ENCODE measurements at regions not wholly inside any gene's neighbourhood (a gene's known extent, or its start where the extent isn't known, plus 50 kb on each side); places are given as distances from the start of the nearest gene placed in this dataset.

- no peaks in the 10 kb centered on the region for H3K36me3 ChIP-seq (ENCODE audit: control insufficient read depth, insufficient read depth, low read length)
Observed at GRCh38 chr3:153249906-153250305, 87.9 kb downstream of the RAP2B start.

GRCh38 chr3:153250446-153250845 lies 88.4 kb downstream of the RAP2B start:
- ChIA-PET CTCF (no interaction called here), POLR2A (no interaction called here)
- no peaks in the 10 kb centered on the region for H3K36me3 ChIP-seq (ENCODE audit: control insufficient read depth, insufficient read depth, low read length)
- no peak for ATAC-seq
- no peak for DNase-seq (ENCODE audit: low read depth, low spot score)
- no TSS peak for BruUV-seq (replicated peaks)
- no peaks in the 10 kb centered on the region for H3K4me1 ChIP-seq (ENCODE audit: control insufficient read depth, insufficient read depth, low read length)
- in situ Hi-C loops (cut with HindIII; ENCODE audit: low pct_unique_long_range_greater_than_20kb, low sequenced_read_pairs), result no loop called here
- no peaks in the 10 kb centered on the region for H3K27me3 ChIP-seq (ENCODE audit: control insufficient read depth, insufficient read depth, low read length)
- intact Hi-C loops (cut with micrococcal nuclease; ENCODE audit: unreplicated experiment), result no loop called here
- H3K9me3 ChIP-seq (ENCODE audit: control insufficient read depth, insufficient read depth, low read depth, low read length), result no peaks in the 10 kb centered on the region
- H3K4me3 ChIP-seq (ENCODE audit: low read depth in 2 of 2, low read length in 2 of 2), result no peak overlapping the region
- TF ChIP-seq CTCF (IDR thresholded peaks at IDR 0.05) (no peak), SIN3A (IDR thresholded peaks at IDR 0.05; ENCODE audit: borderline replicate concordance, insufficient read depth, low read depth, low read length) (no peak), POLR2AphosphoS5 (IDR thresholded peaks at IDR 0.05; ENCODE audit: low read depth, low read length) (no peak), TCF7L2 (IDR thresholded peaks at IDR 0.05; ENCODE audit: low read depth, low read length) (no peak), REST (IDR thresholded peaks at IDR 0.05; ENCODE audit: insufficient read depth in 1 of 2, low read depth in 2 of 2, low read length in 1 of 2) (no peak)
- H3K27ac ChIP-seq (ENCODE audit: low read length), result no peak overlapping the region

More at GRCh38 chr3:153249906-153250305, 87.9 kb downstream of the RAP2B start:
- TF ChIP-seq TCF7L2 (IDR thresholded peaks at IDR 0.05; ENCODE audit: low read depth, low read length) (no peak), CTCF (IDR thresholded peaks at IDR 0.05) (no peak), SIN3A (IDR thresholded peaks at IDR 0.05; ENCODE audit: borderline replicate concordance, insufficient read depth, low read depth, low read length) (no peak), POLR2AphosphoS5 (IDR thresholded peaks at IDR 0.05; ENCODE audit: low read depth, low read length) (no peak), REST (IDR thresholded peaks at IDR 0.05; ENCODE audit: insufficient read depth in 1 of 2, low read depth in 2 of 2, low read length in 1 of 2) (no peak)
- in situ Hi-C loops (cut with HindIII; ENCODE audit: low pct_unique_long_range_greater_than_20kb, low sequenced_read_pairs) (no loop called here), intact Hi-C loops (cut with micrococcal nuclease; ENCODE audit: unreplicated experiment) (no loop called here)
- ChIA-PET CTCF (no interaction called here), POLR2A (no interaction called here)
- no peaks in the 10 kb centered on the region for H3K9me3 ChIP-seq (ENCODE audit: control insufficient read depth, insufficient read depth, low read depth, low read length)
- no peak for ATAC-seq
- H3K27ac ChIP-seq (ENCODE audit: low read length), result no peak overlapping the region
- H3K27me3 ChIP-seq (ENCODE audit: control insufficient read depth, insufficient read depth, low read length), result no peaks in the 10 kb centered on the region
- no peaks in the 10 kb centered on the region for H3K4me1 ChIP-seq (ENCODE audit: control insufficient read depth, insufficient read depth, low read length)
- no TSS peak for BruUV-seq (replicated peaks)
- H3K4me3 ChIP-seq (ENCODE audit: low read depth in 2 of 2, low read length in 2 of 2), result no peak overlapping the region
- DNase-seq (ENCODE audit: low read depth, low spot score), result no peak

All from Panc1 (cell line).